WTC11 (cell line): ENCODE measurements at regions not wholly inside any gene's neighbourhood (a gene's known extent, or its start where the extent isn't known, plus 50 kb on each side); places are given as distances from the start of the nearest gene placed in this dataset.

ENCODE experiments used
- AFF4 ChIP-seq: sonication (generic); formaldehyde crosslinking; IDR thresholded peaks from 2 replicates; pipeline ENCODE4 v1.8.1; 2023; ENCODE audit warnings: mild to moderate bottlenecking, missing genetic modification reagents, borderline replicate concordance
- CTCF ChIP-seq: fragments of 200-600 bp; IDR thresholded peaks from 2 replicates; pipeline ENCODE4 v1.8.0; 2022; ENCODE audit warnings: antibody characterized with exemption
- E2F4 ChIP-seq: sonication (generic); formaldehyde crosslinking; IDR thresholded peaks from 2 replicates; pipeline ENCODE4 v1.8.1; 2022; ENCODE audit warnings: low read depth, mild to moderate bottlenecking, moderate library complexity, missing genetic modification reagents, borderline replicate concordance
- GRHL2 ChIP-seq: fragments of 250-450 bp; sonication (Bioruptor Pico); IDR thresholded peaks from 2 replicates; pipeline ENCODE4 v1.8.0; 2022; ENCODE audit warnings: mild to moderate bottlenecking, moderate library complexity; ENCODE audit not compliant: insufficient replicate concordance, severe bottlenecking
- MLX ChIP-seq: sonication (generic); formaldehyde crosslinking; IDR thresholded peaks from 2 replicates; pipeline ENCODE4 v1.8.1; 2023; ENCODE audit warnings: mild to moderate bottlenecking, missing genetic modification reagents, moderate library complexity
- NFE2L1 ChIP-seq: sonication (generic); formaldehyde crosslinking; IDR thresholded peaks from 2 replicates; pipeline ENCODE4 v1.8.1; 2023; ENCODE audit warnings: missing genetic modification reagents
- PRDM15 ChIP-seq: sonication (generic); formaldehyde crosslinking; IDR thresholded peaks from 2 replicates; pipeline ENCODE4 v1.8.0; 2022; ENCODE audit warnings: missing genetic modification reagents
- RELA ChIP-seq: sonication (generic); formaldehyde crosslinking; IDR thresholded peaks from 2 replicates; pipeline ENCODE4 v1.8.1; 2022; ENCODE audit warnings: missing genetic modification reagents, mild to moderate bottlenecking, borderline replicate concordance
- SMAD3 ChIP-seq: sonication (generic); formaldehyde crosslinking; IDR thresholded peaks from 2 replicates; pipeline ENCODE4 v1.8.0; 2022; ENCODE audit warnings: missing genetic modification reagents, mild to moderate bottlenecking, borderline replicate concordance
- ZNF121 ChIP-seq: sonication (generic); formaldehyde crosslinking; IDR thresholded peaks from 2 replicates; pipeline ENCODE4 v1.8.0; 2023; ENCODE audit warnings: missing genetic modification reagents

GRCh38 chr21:16597753-16598152, 868.0 kb downstream of the USP25 start:
- no peak for TF ChIP-seq SMAD3 (CRISPR knock-in tag)
- TF ChIP-seq ZNF121 (CRISPR knock-in tag): no peak
- TF ChIP-seq E2F4 (CRISPR knock-in tag): no peak
- no peak for TF ChIP-seq CTCF
- no peak for TF ChIP-seq MLX (CRISPR knock-in tag)
- no peak for TF ChIP-seq RELA
- no peak for TF ChIP-seq NFE2L1
- TF ChIP-seq PRDM15: no peak
- TF ChIP-seq AFF4 (CRISPR knock-in tag): no peak
- TF ChIP-seq GRHL2 (CRISPR knock-in tag): no peak
